Mesenteric fat pad (tissue), 1 donor: ENCODE measurements at regions not wholly inside any gene's neighbourhood (a gene's known extent, or its start where the extent isn't known, plus 50 kb on each side); places are given as distances from the start of the nearest gene placed in this dataset. TPM values are rescaled to one million over a fixed set of nuclear protein-coding genes. Genes with fewer than 3 reads are reported as not detected.

Experiments
- microRNA-seq: library from miRNA; unstranded; fragments of <30 nt; microRNA quantifications from one replicate; pipeline ENCODE4 v1.2.0, GENCODE V29; 2020; ENCODE audit warnings: borderline number of aligned reads
- donor health status: DM: yes; HTN: yes; CAD: no.

Small RNAs in the stretch of these regions (microRNA-seq; reads per million reads assigned to microRNA genes)
- gene MIR147A = not detected
